HG02588 (cell line): ENCODE measurements at regions not wholly inside any gene's neighbourhood (a gene's known extent, or its start where the extent isn't known, plus 50 kb on each side); places are given as distances from the start of the nearest gene placed in this dataset.

ENCODE experiments used
- ATAC-seq: cut with Tn5 transposase; IDR thresholded peaks from one replicate; pipeline ENCODE4 v1.9.1; 2021; ENCODE audit warnings: mild to moderate bottlenecking, moderate library complexity; ENCODE audit not compliant: unreplicated experiment

DNA sequence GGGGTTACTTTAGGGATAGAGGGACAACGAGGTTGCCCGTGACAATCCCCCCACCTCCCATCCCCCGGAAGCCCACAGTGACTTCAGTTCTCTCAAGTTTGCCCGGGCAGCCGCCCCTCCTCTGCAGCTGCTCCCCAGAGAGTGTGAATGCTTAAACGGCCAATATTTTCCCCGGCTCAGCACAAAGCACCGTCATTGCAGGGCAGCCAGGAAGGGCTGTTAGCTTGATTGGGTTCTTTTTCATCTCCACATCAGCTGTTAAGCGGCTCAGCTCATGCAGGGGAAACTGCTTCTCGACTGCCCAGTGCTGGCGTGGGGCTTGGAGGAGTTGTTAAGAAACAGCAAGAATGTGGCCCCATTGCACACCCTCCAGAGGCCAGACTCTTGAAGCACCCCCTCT, 120.5 kb upstream of the NCOR2 start:
- ATAC-seq = no peak

DNA sequence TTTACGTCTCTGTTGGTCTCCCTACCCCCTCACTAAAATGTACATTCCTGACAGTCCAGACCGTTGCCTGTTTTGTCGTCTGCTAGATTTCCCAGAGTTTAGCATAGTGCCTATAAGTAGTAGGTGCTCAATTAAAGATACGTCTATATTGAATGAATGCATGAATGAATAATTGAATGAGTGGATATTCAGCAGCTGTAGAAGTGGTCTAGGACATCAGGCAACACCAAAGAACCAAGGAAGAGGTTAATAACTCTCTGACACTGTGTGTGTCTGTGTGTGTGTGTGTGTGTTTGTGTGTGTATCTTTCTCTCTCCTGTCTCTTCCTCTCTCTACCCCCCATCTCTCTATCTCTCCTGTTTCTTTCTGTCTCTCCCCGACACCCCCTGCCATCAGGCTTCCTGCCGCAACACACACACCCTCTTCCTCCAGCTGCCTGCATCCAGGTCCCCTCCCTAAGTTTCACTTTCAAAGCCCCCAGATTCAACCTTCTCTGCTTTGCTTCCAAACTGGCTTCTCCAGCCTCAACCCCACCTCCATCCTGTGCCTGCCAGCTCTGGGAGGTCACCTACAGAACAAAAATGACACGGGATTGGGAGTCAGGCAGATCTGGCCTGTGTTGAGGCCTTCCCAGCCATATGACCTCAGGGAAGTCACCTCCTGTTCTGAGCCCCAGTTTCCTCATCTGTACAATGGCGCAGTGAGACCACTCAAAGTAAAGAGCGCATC, 119.9 kb upstream of the NCOR2 start:
- no peak for ATAC-seq

DNA sequence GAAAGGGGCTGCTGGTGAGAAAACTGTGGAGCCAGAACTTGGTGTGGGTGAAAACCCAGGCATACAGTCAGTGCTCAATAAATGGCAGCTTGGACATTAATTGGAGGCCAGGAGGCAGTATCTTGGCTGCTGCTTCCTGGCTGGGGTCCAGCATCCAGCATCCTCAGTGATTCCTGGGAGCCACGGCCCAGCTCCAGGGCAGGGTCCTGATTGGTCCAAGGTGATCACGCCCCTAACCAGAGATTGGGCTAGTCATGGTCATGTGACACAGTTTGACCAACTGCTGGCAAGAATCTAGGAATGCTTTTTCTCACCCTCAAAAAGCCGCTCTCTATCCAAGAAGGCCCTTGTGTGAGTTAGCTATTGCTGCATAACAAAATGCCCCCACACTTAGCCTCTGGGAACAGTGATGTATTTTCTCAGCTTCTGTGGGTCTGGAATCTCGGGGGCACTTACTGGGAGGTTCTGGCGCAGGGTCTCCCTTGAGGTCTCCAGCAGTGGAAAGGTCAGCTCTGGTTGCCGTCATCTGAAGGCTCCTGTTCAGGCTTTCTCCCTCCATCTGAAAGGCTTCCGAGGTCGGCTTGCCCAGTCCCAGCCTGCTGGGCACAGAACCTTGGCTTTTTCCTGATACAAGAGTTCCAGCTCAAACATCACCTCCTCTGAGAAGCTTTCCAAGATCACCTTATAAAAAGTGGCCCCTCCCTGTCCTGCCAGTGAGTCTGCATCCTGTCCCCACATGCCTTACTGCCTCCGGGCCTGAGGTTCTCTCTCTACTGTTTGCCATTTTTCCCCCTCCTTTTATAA, 119.2 kb upstream of the NCOR2 start:
- ATAC-seq = no peak

DNA sequence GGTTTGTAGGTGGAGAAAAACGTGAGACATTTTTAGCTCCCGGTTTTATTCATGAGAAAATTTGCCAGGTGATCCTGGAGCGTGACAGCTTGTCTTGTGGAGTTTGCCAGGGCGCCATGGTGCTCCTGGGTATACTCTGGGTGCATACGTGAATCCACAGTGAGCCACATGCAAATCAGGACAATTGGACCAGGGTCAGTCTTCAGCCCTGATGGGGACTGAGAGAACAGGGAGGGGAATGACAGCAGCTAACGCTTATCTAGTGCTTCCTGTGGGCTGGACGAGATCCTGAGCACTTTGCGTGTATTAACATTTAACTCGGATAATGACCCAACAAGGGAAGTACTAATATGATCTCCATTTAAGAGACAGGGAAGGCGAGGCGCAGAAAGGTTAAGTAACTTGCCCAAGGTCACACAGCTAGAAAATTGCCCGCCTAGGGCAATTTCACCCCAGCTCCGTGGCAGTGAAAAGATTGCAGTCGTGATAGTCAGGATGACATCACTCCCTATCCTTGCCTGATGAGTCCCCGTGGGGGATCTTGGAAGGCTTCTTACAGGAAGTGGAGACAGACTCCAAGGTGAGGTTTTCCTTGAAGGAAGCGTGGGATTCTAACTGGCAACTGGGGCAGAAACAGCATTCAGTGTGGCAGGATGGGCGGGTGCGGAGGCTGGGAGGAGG, 118.4 kb upstream of the NCOR2 start:
- no peak for ATAC-seq

DNA sequence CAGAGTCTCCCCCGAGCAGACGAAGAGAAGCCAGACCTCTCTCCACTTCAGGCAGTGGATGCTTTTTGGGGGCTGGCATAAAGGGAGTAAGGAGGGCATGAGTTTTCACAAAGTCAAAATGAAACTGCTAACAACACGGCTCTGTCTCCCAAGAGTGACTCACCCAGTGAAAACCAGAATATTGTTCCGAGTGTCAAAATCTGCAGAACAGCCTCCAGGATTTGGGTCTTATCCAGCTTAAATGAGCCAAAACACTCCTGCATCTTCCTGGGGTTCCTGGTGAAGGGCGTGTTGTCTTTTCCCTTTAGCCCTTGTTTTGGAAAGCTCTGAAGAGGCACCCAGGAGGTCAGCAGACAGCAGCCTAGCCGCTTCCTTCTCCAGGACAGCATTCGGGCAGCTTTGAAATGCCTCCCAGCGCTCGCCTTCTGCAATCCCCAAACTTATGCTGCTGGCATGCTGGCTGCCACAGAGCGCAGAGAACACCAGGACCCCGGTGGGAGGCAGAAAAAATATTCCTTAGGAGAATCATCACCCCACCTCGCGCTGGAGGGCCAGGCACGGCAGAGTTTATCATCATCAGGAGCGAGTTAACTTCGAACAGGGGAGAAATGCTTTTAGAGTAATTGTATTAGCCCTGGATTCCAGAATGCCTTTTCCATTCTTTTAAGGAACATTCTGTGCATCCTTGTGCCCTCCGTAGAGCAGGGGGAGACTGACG, 117.7 kb upstream of the NCOR2 start:
- no peak for ATAC-seq

DNA sequence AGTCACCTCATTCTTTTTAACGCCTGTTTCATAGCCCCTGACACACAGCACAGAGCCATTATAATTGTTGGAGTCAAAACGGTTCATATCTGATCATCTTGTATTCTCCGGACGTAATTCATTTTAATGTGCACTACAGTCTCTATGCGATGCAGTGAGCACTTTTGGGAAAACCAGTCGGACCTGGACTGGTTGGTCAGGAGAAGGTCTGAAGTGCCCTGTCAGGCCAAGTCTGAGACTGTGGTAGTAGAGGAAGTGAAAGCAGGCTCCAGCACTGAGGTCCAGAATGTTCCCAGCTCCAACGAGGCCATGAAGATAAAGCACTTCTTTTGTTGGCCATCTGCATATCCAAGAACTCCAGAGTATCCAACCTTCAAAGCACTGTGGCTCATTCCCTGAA, 117.1 kb upstream of the NCOR2 start:
- ATAC-seq = no peak

DNA sequence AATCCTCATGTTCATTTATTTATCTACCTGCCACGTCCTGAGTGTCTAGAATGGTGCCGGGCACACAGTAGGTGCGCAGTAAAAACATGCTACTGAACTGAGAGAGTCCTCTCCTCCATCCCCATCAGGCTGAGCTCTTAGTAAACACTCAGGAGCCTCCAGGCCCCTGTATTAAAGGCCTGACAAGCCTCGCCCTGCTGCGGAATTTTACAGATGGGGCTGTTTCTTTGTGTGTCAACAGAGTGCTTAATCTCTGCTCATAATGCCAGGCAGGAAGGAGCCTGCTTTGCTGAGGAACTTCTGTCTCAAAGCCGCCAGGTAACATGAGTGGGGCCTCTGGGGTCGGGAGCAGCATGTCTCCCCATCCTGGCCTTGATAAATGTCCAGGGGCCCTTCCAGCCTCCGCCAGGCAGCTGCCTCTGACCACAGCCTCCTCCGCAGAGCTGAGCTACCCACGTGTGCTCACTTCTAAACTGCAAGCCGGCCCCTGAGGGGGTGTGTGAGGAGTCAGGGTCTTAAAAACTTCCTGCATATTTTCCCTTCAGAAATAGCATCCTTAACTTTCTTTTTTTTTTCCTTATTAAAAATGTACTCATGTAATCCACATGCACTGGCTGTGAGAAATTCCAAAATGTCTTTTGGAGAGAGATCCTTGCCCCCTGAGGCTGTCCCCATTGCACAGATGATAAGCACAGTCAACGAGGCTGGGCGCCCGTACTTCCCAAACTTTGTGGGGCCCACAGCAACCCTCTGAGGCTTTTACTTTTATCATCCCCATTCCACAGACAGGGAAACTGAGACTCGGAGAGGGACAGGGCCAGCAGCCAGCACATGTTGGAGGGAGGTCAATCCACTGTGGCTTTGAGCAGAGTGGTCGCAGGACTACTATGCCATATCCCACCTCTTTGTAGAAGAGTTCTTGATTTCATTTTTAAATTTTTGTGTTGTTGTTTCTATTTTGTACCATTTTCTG, 116.0 kb upstream of the NCOR2 start:
- ATAC-seq = no peak

DNA sequence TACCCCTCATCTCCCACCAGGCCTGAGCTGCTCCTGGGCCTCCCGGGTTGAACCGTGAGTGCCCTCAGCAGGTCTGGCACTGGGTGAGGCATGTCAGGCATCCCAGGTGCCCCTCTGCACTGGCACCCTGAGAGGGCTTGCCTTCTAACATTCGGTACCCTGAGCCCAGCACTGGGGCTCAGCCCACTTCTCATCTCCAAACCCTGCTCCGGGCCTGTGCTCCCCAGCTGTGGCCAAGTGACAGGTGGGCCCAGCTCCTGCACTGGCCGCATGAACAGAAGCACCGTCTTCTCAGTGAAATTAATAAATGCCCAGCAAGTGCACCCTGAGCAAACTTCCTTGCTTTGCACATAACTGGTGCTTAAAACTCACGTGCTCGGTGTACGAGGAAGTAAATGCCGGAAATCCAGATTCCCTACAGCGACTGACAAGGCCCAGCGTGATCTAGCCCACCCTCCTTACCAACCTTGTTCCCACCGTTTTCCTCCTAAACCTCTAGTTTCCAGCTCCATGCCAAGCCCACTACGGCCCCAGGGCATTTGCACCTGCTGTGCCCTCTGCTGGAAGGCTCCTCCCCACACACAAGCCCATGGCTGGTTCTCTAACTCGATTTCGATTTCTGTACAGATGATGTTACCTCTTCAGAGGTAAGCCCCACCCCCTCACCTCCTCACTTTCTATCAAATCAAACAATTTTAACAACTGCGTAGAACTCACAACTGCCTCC, 115.2 kb upstream of the NCOR2 start:
- ATAC-seq = no peak

DNA sequence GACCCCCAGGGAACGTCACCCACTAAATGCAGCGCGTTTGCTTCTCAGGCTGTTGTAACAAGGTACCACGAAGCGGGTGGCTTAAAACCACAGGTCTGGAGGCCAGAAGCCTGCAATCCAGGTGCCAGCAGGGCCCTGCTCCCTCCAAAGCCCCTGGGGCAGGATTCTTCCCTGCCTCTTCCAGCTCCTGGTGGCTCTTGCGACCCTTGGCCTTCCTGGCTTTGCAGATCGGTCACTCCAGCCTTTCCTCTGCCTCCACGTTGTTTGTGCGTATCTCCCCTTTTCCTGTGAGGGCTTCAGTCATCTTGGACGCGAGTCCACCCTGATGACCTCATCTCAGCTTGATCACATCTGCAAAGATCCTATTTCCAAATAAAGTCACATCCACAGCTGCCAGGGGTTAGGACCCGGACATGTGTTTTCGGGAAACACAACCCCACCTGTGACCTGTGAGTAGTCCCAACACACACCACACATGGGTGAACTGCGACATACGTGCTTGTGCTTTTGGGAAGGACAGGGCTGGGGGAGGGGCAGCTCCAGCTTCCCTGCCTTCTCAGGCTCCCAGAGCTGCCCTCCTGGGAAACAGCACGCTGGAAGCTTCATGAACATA, 114.5 kb upstream of the NCOR2 start:
- ATAC-seq = no peak

DNA sequence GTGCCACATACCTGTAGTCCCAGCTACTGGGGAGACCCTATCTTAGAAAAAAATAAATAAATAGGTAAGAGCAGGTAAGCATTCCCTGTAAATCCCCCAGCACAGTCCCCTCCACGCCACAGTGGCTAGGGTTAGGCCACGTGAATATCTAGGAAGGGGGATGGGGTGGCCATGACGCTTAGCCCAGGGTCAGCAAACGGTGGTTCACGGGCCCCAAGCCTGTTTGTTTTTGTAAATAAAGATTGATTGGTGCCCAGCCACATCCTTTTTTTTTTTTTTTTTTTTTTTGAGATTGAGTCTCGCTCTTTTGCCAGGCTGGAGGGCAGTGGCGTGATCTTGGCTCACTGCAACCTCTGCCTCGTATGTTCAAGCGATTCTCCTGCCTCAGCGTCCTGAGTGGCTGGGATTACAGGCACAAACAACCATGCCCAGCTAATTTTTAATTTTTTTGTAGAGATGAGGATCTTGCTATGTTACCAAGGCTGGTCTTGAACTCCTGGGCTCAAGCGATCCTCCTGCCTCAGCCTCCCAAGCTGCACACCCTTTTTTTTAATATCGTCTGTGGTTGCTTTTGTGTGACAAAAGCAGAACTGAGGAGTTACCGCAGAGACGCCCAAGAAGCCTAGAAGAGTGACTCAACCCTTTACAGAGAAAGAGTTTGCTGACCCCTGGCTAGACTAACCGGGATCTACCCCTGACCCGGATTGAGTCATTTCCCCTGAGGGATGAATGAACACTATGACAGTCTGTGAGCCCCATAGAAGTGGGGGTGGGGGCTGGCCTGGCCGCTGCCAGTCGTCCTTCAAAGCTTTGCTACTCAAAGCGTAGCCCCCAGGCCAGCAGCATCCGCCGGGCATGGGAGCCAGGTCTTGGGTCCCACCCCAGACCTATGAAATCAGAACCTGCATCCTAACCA, 113.7 kb upstream of the NCOR2 start:
- no peak for ATAC-seq

DNA sequence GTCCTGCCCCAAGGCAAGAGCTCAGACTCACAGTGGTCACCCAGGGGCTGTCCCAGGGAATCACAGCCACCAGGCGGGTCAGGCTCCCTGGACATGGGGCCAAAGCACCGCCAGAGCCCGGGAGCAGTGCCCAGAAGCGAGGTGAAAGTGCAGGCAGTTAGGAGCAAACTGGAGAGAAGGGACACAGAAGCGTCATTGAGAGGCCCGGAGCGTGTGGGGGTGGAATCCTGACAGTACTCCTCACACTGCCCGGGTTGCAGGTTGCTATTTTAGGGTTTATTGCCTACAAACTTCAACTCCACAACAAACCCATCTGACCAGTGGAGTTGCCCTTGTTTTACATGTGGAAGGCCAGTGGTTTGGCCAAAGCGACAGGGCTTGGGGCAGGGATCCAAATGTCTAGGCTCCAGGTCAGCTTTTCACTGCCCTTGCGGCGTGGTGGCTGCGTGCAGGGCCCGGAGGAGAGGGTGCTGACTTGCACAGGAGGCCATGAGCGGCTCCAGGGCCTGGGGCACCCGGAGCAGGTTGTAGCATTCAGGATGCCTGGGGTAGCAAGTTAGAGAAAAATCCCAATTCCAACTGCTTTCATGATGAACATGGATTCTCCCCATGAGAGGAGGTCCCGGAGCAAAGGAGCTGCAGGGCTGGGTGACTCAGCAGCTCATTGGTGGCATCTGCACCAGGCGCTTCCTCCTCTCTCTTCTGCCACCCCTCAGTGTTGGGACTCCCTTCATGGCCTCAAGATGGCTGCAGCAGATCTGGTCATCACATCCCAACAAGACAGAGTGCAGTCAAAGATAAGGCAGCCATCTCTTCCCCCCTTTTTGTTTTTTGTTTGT, 112.3 kb upstream of the NCOR2 start:
- ATAC-seq = no peak

DNA sequence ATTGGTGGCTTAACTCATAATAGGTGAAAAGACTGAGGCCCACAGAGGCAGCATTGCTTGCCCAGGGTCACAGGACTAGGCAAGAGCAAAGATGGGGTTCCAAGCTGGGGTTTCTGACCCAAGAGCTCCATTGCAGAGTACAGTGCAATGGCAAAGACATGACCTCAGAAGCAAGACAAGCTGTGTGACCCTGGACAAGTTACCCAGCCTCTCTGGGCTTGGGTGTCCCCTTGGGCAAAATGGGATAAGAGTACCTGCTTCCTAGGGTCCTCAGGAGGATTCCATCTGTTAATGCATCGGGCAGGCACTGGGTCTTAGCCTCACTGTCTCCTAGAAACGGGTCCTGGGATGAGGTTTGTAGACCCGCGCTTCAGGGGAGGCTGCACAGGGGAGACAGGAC, 111.6 kb upstream of the NCOR2 start:
- ATAC-seq = no peak

DNA sequence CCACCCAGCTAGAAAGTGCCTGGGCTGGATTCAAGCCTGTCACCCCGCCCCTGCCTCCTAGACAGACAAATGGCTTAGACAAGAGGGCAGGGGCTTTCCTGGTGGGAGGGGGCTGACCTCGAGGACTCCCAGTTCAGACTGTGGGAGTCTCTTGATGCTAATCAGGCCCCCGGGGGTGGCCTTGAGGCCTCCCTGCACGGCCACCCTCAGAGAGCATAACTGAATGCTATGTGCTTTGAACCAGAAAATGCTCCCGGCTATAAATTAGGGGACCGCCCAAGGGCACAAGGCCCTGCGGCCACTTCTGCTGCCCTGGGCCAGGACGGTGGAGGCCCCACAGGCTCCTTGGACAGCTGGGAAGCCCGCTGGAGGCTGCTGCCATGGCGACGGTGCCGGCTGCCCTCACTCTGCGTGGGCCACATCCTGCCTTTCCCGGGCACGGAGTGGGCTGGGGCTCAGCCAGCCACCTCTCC, 111.0 kb upstream of the NCOR2 start:
- ATAC-seq = no peak

DNA sequence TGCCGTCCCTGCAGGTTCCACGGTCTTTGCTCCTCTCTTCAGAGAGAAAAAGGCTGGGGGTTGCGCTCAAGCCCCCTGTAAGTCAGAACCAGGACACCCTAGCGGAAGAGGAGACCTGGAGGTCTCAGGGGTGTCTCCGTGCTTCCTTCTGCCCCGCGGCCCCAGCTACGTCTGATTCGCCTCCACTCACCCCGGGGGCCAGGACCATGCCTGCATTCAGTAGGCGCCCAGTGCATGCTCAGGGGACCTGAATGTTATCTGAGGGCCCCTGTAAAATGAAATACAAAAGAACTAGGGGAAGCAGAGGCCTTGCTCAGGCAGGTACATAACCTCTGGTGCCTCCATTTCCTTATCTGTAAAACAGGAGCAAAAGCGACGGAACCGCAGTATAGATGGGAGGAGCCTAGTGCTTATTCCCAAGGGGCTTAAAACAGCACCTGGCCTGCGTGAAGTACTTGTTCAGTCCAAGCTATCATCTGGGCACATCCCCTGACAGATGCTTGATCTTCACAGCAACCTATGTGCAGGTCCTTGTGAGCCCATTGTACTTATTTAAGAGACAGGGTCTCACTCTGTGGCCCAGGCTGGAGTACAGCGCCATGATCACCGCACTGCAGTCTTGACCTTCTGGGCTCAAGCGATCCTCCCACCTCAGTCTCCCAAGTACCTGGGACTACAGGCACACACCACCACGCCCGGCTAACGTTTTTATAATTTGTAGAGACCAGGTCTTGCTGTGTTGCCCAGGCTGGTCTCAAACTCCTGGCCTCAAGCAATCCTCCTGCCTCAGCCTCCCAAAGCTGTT, 110.3 kb upstream of the NCOR2 start:
- no peak for ATAC-seq

DNA sequence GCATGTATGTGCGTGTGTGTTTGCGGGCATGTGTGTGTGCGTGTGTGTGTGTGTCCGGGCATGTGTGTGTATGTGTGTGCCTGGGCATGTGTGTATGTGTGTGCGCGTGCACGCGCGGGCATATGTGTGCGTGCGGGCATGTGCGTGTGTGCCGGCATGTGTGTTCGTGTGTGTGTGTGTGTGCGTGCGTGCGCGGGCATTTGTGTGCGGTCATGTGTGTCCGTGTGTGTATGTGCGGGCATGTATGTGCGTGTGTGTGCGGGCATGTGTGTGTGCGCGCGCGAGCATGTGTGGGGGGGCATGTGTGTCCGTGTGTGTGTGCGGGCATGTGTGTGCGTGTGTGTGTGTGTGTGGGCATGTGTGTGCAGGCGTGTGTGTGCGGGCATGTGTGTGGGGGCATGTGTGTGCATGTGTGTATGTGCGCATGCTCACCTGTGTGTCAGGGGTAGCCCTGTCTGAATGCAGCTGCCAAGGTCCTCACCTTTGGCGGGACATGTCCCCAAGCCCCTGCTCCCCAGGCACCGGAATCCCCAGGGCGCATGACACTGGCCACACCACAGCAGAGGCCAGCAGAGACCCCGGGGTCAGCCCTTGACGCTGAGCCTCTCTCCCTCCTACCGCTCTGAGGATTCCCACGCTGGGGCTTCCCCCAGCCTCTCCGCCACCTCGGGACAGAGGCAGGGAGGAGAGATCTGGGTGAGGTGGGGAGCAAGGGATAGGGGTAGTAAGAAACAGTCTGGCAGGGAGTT, 109.5 kb upstream of the NCOR2 start:
- ATAC-seq = no peak
